Activated CD8-positive, alpha-beta memory T cell treated with anti-CD3 and anti-CD28 coated beads, Interleukin-2, amount 50 U/mL, for 24 hours (primary cell): ENCODE measurements at regions not wholly inside any gene's neighbourhood (a gene's known extent, or its start where the extent isn't known, plus 50 kb on each side); places are given as distances from the start of the nearest gene placed in this dataset.
A peak's percentile ranks its signal among the peaks of the same experiment; 100 is the strongest.

Experiments
- DNase-seq: peaks from one replicate; pipeline ENCODE4 v3.0.0-alpha.2; 2020; ENCODE audit errors: extremely low read depth

DNA sequence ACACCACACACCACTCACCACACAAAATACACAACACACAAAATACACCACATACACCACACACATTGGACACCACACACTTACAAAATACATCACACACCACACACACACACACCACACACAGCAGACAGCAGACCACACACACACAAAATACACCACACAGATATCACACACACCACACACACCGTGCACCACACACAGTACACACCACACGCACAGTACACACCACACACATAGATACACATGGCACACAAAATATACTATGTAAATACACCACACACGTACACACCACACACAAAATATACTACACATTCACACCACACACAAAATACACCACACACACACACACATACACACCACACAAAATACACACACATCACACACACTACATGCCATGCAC, 1243.5 kb downstream of the BRD1 start:
- no peak for DNase-seq

DNA sequence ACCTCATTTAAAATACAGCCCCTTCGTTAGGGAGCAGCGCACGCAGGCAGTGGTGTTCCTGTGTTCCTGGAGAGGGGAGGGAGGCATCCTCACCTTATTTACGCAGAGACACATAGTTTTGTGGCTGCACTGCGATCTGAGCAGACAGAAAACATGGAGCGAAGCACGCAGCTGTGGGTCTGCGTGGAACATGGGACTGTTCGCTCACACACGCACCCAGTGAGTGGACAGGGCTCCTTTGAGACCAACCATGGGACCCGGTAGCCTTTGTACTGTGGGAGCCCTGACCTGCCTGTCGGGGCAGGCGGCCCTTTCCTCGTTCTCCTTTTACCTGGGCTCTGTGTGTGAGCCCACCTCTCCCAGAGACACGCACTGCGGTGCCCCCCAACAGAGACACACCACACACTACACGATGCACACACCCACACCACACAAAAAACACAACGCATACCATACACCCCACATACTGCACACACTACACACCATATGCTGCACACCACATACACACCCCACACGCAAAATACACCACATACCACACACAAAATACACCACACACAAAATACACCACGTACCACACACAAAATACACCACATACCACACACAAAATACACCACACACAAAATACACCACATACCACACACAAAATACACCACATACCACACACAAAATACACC, 1245.7 kb downstream of the BRD1 start:
- no peak for DNase-seq

- no peak for DNase-seq
Observed at GRCh38 chr22:48581205-48581766, 1246.4 kb downstream of the BRD1 start.

- DNase-seq, result no peak
Observed at GRCh38 chr22:48580481-48580970, 1247.1 kb downstream of the BRD1 start.

GRCh38 chr22:48579928-48580309, 1247.8 kb downstream of the BRD1 start:
- no peak for DNase-seq

- DNase-seq, result no peak
Observed at GRCh38 chr22:48579043-48579927, 1248.4 kb downstream of the BRD1 start.

DNA sequence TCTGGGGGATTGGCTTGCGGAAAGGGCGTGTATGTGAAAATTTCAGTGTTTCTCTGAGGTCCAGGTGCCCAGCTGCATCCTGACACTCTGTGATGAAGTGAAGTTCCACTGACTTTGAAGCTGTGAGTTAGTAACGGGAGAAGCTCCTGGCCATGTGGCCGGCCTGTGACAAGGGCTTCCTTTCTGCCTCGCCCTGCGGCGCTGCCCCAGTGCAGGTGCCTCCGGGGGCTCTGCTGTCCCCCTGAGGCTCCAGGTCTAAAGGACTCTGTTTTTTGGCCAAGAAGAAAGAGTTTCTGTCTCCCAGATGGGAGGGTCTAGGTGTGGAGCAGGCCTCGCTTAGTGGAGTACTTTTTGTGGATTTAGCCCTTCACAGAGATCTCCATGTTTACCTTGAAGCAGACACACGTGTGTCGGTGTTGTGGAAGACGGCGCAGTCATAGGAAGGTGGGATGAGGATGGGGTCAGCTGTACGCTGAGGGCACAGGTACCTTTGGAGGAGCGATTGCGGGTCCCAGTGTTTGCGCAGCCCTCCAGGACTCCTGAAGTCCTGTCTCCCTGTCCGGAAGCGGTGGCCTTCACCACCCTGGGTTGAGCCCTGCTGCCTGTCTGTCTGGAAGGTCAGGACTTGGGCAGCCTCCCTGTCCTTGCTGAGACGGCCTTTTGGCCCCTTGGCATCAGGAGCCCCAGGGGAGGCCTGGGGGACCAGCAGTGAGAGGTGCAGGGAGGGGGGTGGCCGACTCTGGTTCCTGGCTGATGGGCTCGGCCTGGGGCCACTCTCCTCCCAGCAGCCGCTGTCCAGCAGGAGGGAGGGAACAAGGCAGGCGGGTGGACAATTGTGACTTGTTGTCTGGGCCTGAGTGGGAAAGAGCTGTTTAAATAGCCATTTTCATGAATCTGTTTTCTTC, 1249.3 kb downstream of the BRD1 start:
- no peak for DNase-seq

DNA sequence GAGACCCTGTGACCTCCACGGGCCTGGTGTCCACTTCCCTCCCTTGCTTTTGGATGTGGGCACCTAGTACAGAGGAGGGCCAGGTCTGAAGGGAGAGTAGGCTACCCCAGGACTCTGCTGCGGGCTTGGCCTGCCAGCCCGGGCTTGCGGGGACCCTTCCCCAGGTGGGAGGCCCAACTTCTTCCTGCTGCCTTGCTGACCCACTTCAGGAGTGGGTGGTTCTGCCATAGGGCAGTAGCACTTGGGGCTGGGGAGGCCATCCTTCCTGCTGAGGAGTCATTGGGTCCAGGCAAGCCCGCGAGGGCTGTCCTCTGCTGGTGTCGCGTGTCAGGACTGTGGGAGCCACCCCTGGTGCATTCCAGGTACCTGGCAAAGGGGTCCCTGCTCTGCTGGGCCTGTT, 1250.0 kb downstream of the BRD1 start:
- no peak for DNase-seq

DNA sequence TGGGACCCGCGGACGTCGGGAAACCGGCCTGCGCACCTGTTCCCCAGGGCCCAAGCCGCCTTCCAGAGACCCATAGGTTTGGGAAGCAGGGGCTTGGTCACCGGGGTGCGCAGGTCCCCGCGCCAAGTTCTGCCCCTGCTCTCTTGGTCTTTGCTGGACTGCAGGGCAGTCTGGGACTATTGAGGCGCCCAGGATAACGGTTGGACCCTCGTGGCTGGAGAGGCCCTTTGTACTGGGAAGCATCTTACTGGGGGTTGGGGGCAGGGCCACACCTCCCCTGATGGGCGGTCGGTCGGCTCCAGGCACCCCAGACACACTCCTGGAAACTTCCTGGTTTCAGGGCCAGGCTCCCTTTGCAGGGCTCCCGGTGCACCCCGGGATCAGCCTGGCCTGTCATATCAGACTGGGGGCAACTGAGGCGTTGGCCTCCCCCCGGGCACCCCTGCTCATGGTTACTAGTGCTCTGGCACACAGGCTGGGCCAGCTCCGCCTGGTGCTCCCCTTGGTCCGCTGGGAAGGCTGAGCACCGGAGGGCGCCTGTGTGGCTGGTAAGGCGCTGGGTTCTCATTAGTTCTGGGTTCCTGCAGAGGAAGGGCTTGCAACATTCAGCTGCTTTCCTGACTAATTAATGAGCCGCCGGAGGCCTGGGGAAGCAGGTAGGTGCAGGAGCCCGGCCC, 1250.5 kb downstream of the BRD1 start:
- DNase-seq, result no peak

GRCh38 chr22:48576333-48577013, 1251.2 kb downstream of the BRD1 start:
- DNase-seq, result no peak

DNA sequence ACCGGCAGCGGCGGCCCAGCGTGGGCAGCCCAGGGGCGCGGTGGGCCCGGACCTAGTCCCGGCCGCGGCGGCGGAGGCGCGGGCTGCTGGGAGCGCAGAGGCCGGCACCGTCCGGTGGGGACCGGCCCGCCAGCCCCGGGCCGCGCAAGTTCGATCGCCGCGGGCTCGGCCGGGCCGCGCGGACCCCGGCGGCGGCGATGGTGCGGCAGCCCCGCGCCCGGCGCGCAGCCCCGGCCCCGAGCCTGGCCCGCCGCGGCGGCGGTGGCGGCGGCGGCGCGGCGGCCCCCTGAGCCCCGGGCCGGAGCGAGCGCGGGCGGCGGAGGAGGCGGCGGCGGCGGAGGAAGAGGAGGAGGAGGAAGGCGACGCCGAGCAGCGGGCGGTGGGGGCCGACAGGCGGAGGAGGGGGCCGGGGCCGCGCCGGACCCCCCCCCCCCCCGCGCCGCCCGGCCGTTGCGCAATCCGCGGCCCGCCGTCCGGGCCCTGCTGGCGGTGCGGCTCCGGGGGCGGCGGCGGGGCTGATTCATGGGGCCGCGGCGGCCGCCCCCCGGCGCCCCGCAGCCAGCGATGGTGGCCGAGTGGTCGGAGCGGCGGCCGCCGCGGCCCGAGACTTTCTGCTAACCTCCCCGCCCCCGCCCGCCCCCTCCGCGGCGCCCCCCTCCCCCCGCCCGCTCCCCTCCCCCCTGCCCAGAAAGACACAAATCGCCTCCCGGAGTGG, 1251.9 kb downstream of the BRD1 start:
- DNase-seq, result no peak

DNA sequence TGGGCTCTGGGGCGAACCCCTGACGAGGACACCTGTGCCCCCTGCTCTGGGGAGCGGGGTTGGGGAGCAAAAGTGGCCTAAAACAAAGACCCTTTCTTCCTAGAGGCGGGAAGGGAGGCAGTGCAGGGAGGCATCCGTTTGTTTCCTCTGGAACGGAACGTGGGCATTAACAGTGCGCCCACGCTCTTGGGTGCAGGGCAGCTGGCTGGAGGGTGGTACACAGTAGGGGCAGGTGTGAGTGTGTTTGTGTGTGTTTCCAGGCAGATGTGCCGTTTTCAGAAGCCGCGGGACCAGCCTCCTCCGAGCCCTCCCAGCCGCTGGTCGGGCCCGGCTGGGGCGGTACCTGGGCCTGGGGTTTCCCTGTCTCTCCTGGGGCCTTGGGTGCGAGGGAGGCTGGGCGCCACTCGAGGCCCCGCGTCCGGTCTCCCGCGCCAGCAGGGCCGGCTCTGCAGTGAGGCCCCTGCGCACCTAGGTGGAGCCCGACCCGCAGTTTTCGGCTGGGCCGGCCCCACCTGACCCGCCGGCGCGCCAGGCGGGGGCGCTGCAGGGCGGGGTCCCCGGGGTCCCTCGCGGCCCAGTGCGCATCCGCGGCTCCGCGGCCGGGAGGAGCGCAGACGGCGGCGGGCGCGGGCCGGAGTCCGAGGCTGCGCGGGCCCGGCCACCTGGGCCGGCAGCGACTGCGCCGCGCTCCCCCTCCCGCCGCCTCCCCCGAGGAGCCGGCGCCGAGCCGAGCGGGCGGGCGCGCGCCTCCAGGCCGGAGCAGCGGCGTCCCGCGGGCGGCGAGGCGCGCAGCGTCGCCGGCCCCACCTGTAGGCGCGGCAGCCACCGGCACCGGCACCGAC, 1252.7 kb downstream of the BRD1 start:
- peak; percentile 7 for DNase-seq

- no peak for DNase-seq
Observed at GRCh38 chr22:48573766-48574165, 1253.9 kb downstream of the BRD1 start.

- DNase-seq, result no peak
Observed at GRCh38 chr22:48572951-48573350, 1254.7 kb downstream of the BRD1 start.

- DNase-seq, result no peak
Observed at GRCh38 chr22:48570912-48571311, 1256.8 kb downstream of the BRD1 start.

GRCh38 chr22:48569476-48570233, 1258.0 kb downstream of the BRD1 start:
- no peak for DNase-seq

GRCh38 chr22:48568736-48569330, 1258.8 kb downstream of the BRD1 start:
- no peak for DNase-seq
